NCI-H146 treated with DMSO at 0.1 percent for 48 hours (cell line): ENCODE measurements at regions not wholly inside any gene's neighbourhood (a gene's known extent, or its start where the extent isn't known, plus 50 kb on each side); places are given as distances from the start of the nearest gene placed in this dataset.

Experiments
- DNase-seq: peaks from one replicate; lab custom pipeline; 2025; ENCODE audit not compliant: unreplicated experiment; lab: John Stamatoyannopoulos, UW

DNA sequence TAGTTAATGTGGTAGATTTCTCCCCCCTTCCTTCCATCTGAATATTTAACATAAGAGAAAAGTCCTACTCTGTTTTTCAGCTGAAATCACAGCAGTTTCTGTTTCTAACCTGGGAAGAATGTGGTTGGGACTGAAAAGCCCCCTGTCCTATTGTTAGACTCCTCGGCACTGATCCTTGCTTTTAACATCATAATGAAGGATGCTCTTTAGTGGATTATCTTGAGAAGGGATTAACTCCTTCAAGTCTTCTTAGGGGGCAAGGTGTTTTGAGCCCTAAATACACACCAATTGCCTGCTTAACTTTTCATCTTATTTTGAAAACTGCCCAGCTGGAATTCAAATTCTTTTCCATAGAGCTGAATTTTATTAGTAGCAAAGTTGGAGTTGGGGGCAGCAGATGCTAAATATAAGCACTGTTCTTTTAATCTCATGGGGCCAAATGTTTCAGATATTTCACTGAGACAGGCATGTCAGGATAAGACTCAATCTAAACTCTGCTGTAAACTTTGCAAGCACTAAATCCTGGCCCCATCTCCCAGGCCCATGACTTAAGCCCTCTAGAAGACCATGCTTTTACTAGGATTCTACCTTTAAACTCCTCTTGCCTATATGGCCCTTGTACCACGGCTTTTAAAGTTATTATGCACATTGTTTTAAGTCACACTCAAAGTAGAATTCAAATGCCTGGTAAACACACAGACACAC, 243.2 kb upstream of the NR2F2 start:
- DNase-seq, result no peak

GRCh38 chr15:96088650-96089049, 241.8 kb upstream of the NR2F2 start:
- no peak for DNase-seq

DNA sequence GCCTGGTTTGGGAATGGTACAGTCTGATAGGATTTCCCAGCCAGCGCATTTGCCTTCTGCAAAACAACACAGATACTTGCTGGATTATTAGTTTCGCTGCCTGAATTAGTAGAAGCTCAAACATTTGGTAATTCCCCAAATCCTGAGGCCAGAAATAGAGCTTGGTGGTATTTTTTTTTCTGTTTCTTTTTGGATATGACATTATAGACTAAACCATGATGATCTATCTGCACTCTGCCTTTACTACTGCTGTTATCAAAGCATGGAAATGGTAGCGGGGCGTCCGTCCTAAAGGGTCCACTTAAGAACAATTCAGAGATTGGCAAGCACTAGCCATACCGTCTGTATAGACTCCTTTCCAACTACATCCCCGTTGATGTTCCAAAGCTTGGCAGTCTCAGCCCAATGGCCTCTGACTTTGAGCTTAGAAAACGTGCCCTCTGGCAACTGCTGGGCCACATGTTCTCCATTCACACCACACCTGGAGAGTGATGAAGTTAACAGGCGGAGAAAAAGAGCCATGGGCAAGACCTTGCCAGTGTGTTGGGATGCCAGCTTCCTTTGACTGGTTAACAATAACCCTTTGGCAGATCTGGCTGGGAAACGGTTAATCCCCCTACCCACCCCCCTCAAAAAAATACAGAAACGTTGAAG, 241.0 kb upstream of the NR2F2 start:
- DNase-seq, result no peak

DNA sequence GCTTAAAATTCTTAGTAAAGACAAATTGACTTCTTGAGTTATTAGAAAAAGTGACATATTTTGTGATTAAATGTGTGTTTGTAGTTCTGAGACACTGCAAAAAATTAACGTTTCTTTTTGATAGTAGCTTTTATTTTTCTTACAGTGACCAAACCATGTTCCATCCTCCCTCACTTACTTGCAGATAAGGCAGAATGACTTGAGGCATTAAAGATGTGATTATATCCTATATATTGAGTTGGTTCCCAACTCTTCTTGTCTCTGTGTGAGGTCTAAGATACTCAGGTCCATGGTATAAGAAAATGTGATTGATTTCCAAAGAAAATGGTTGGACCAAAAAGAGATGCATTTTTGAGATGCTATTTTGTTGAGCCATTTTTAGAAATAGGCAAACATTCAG, 238.3 kb upstream of the NR2F2 start:
- DNase-seq, result no peak

- DNase-seq, result no peak
These were observed 237.4 kb upstream of the NR2F2 start for GRCh38 chr15:96093063-96093462.

DNA sequence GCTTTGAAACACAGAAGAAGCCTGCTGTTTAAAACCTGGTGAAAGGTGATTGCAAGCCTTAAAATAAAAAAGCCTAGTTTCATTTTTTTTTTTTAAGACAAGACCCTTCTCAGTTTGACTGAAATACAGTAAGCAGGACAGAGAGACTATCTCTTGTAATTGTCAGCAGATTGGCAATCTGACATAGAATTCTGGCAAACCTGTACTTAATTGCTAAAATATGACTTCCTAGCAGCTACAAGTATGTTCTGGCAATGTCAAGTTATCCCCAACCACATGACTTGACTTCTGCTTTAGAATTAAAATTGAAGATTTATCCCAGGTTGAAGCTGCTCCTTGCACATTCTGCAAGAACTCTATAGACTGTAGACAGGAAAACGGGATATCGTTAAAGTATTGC, 232.8 kb upstream of the NR2F2 start:
- DNase-seq, result no peak

DNA sequence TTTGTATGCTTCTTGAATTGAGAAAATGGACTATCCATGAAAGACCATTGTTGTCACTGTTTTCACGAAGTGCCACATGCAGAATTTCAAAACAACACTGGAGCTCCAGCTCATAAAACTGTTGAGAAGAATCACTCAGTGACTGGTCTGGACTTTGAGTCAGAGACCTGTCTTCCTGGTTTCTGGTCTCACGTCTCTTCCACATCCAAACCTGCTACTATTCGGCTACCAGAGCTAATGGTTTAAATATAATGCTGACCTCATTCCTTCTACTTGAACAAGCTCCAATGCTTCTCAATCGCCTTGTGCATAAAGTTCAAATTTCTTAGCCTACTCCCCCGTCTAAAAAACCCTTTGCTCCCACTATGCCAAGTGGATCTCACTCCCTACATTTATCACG, 227.9 kb upstream of the NR2F2 start:
- no peak for DNase-seq

- no peak for DNase-seq
These were observed 224.3 kb upstream of the NR2F2 start for GRCh38 chr15:96106181-96106580.

DNA sequence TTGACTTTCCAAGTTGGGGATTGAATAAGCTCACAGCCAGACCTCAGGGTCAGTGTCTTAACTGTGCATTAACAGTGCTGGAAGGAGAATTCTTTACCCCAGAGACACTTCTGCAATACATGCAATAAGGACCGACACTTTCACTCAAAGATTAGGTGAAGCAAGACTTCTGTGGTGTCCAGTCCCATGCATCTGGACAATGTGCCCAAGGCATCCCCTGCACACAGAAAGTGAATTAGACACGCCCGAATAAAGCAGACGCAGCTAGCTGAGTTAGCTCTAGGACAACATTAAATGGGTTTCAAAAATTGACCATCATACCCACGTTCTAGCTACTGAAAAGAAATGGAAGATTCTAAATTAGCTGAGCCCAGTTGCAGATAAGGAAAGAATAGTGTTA, 223.9 kb upstream of the NR2F2 start:
- no peak for DNase-seq

- DNase-seq, result no peak
These were observed 222.6 kb upstream of the NR2F2 start for GRCh38 chr15:96107916-96108315.

- no peak for DNase-seq
These were observed 222.1 kb upstream of the NR2F2 start for GRCh38 chr15:96108405-96108804.

- DNase-seq, result no peak
These were observed 220.7 kb upstream of the NR2F2 start for GRCh38 chr15:96109820-96110219.

DNA sequence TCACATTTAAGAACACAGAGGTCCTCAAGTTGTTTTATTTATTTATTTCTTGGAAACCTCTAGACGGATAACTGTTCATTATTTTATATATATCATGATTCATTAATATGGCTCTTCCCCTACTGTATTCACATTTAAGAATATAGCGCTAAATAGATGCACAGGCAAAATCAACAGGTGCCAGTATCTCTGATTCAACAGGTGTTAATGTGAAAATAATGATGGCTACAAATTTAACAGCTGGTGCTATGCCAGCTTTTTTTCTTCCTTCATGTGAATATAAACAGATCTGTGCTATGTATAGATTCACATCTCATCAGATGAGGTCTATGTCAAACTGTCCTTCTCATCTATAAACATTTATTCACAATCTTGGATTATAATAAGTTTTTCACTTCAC, 218.5 kb upstream of the NR2F2 start:
- no peak for DNase-seq

DNA sequence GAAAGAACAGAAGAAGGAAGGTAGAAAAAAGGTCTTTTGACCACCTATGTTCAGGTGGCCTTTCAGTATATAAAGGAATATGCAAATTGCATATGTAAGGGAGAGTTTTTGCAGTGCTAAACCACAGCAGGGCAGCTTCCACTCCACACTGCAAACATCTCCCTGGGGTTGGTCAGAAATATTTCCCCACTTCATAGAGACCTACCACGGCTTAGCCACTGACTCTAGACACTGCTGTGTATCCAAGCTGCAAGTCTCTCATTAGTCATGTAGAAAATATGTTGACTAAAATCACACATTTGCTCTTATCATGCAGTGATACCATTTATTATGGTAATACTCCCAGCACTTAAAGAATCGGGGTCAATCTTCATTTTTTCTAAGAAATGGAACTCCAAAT, 214.9 kb upstream of the NR2F2 start:
- no peak for DNase-seq

- no peak for DNase-seq
These were observed 213.2 kb upstream of the NR2F2 start for GRCh38 chr15:96117270-96117669.

DNA sequence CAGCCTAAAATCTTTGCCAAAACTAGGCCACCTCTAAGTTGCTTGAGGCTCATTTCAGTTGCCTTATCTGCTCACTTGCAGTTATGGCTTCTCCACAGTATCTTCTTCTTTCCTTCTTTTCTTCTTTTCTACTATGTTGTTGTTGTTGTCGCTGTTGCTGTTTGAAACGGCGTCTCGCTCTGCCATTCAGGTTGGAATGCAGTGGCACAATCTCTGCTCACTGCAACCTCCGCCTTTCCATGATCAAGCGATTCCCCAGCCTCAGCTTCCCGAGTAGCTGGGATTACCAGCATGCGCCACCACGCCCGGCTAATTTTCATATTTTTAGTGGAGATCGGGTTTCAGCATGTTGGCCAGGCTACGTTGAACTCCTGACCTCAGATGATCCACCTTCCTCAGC, 210.8 kb upstream of the NR2F2 start:
- no peak for DNase-seq

GRCh38 chr15:96121086-96121920, 209.2 kb upstream of the NR2F2 start:
- DNase-seq, result no peak

- no peak for DNase-seq
These were observed 208.1 kb upstream of the NR2F2 start for GRCh38 chr15:96122077-96123027.

- DNase-seq, result no peak
These were observed 207.5 kb upstream of the NR2F2 start for GRCh38 chr15:96123028-96123400.

GRCh38 chr15:96123630-96124187, 206.8 kb upstream of the NR2F2 start:
- DNase-seq, result no peak

DNA sequence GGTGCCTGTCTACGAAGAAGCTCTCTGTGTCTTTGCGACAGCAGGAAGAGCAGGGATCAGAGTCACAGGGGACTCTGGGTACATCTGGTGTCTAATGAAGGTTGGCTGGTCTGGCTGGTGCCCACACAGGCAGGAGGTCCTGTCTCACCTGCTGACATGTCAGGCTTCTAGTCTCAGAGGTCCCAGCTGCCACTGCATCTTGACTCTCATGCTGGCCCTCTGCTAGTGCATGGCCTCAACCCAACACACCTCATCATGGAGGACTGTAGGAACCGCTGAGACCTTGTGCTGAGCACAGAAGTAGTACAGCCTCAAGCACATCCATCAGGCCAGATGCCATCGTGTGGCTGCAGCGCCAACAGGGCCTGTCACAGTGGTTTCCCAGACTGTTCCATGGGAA, 206.1 kb upstream of the NR2F2 start:
- no peak for DNase-seq
